HUDEP-2 (cell line): ENCODE measurements at regions not wholly inside any gene's neighbourhood (a gene's known extent, or its start where the extent isn't known, plus 50 kb on each side); places are given as distances from the start of the nearest gene placed in this dataset.

Experiments
- DNase-seq, 76 experiments: peaks; one replicate each; lab custom pipeline; 2025; ENCODE audit not compliant: unreplicated experiment in 76 of 76; lab: John Stamatoyannopoulos, UW

- no peak for DNase-seq
Observed at GRCh38 chr6:11366183-11366933, 133.9 kb upstream of the NEDD9 start.

GRCh38 chr6:11364971-11365397, 132.5 kb upstream of the NEDD9 start:
- DNase-seq, result no peak

- no peak for DNase-seq
Observed at GRCh38 chr6:11363881-11364576, 131.6 kb upstream of the NEDD9 start.

GRCh38 chr6:11362564-11362963, 130.1 kb upstream of the NEDD9 start:
- DNase-seq, result no peak

- no peak for DNase-seq
Observed at GRCh38 chr6:11358904-11359830, 126.7 kb upstream of the NEDD9 start.

- DNase-seq, result no peak
Observed at GRCh38 chr6:11357285-11357684, 124.8 kb upstream of the NEDD9 start.

GRCh38 chr6:11356404-11357155, 124.1 kb upstream of the NEDD9 start:
- no peak for DNase-seq

GRCh38 chr6:11353921-11354389, 121.5 kb upstream of the NEDD9 start:
- DNase-seq, result no peak

- no peak for DNase-seq
Observed at GRCh38 chr6:11350294-11350693, 117.8 kb upstream of the NEDD9 start.

GRCh38 chr6:11349880-11350279, 117.4 kb upstream of the NEDD9 start:
- DNase-seq, result no peak

- no peak for DNase-seq
Observed at GRCh38 chr6:11346516-11346915, 114.0 kb upstream of the NEDD9 start.

GRCh38 chr6:11345536-11345935, 113.1 kb upstream of the NEDD9 start:
- DNase-seq, result no peak

GRCh38 chr6:11343963-11344723, 111.7 kb upstream of the NEDD9 start:
- no peak for DNase-seq

- no peak for DNase-seq
Observed at GRCh38 chr6:11341867-11342266, 109.4 kb upstream of the NEDD9 start.

- DNase-seq, result no peak
Observed at GRCh38 chr6:11341303-11341702, 108.8 kb upstream of the NEDD9 start.

GRCh38 chr6:11339380-11339779, 106.9 kb upstream of the NEDD9 start:
- no peak for DNase-seq

GRCh38 chr6:11337306-11337705, 104.8 kb upstream of the NEDD9 start:
- DNase-seq, result no peak

- DNase-seq, result no peak
Observed at GRCh38 chr6:11335826-11336225, 103.4 kb upstream of the NEDD9 start.

GRCh38 chr6:11333132-11333849, 100.8 kb upstream of the NEDD9 start:
- no peak for DNase-seq
